ENCODE measurements at regions not wholly inside any gene's neighbourhood (a gene's known extent, or its start where the extent isn't known, plus 50 kb on each side); places are given as distances from the start of the nearest gene placed in this dataset.

DNA sequence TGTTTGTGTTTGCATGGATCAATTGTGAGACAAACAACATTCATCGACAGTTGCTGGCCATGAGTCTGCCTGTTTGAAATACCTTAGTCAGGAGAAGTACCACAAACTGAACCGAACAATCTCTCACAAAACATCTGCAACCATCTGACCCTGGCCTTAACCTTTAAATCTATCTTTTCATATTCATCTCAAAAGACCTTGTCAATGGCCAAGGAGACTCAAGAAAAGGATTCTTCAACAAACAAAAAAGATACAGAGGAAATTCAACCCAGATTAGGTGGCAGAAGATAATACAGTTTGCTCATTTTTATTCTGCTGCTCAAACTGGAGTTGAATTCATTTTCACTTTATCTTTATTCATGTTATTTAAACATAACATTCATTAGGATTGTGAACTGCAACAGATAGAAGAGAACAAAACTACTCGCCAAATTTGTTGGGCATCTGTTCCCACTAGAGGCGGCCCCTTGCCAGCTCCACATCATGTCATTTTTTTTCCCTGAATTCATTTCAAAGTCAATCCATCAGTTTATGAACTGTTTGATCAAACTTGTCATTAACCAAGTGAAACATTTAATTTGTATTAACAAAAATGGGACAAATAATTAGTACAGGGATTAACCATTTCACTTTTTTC is 152.3 kb upstream of the OTX2 start:
- TF ChIP-seq, protein P1, sequence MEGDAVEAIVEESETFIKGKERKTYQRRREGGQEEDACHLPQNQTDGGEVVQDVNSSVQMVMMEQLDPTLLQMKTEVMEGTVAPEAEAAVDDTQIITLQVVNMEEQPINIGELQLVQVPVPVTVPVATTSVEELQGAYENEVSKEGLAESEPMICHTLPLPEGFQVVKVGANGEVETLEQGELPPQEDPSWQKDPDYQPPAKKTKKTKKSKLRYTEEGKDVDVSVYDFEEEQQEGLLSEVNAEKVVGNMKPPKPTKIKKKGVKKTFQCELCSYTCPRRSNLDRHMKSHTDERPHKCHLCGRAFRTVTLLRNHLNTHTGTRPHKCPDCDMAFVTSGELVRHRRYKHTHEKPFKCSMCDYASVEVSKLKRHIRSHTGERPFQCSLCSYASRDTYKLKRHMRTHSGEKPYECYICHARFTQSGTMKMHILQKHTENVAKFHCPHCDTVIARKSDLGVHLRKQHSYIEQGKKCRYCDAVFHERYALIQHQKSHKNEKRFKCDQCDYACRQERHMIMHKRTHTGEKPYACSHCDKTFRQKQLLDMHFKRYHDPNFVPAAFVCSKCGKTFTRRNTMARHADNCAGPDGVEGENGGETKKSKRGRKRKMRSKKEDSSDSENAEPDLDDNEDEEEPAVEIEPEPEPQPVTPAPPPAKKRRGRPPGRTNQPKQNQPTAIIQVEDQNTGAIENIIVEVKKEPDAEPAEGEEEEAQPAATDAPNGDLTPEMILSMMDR (IDR thresholded peaks at IDR 0.05), result no peak
- TF ChIP-seq POLR2A (IDR thresholded peaks at IDR 0.05), result no peak

Data from Peyer's patch (tissue), 4 donors.